Dedifferentiated amniotic fluid mesenchymal stem cell (primary cell): ENCODE measurements at regions not wholly inside any gene's neighbourhood (a gene's known extent, or its start where the extent isn't known, plus 50 kb on each side); places are given as distances from the start of the nearest gene placed in this dataset.
A peak's percentile ranks its signal among the peaks of the same experiment; 100 is the strongest.

Experiments used
- DNase-seq: peaks from one replicate; pipeline ENCODE4 v3.0.0-alpha.2; 2016; ENCODE audit errors: extremely low spot score

GRCh38 chr14:26766726-26767125, 168.9 kb upstream of the NOVA1 start:
- no peak for DNase-seq

- DNase-seq, result no peak
These were observed 176.2 kb upstream of the NOVA1 start for GRCh38 chr14:26773906-26774593.

- DNase-seq, result no peak
These were observed 178.1 kb upstream of the NOVA1 start for GRCh38 chr14:26775765-26776563.

GRCh38 chr14:26791117-26791806, 193.4 kb upstream of the NOVA1 start:
- DNase-seq, result no peak

- no peak for DNase-seq
These were observed 196.9 kb upstream of the NOVA1 start for GRCh38 chr14:26794731-26795130.

GRCh38 chr14:26808407-26808806, 210.6 kb upstream of the NOVA1 start:
- DNase-seq, result no peak

GRCh38 chr14:26810631-26811030, 212.8 kb upstream of the NOVA1 start:
- no peak for DNase-seq

- peak; percentile 15 for DNase-seq
These were observed 214.0 kb upstream of the NOVA1 start for GRCh38 chr14:26811756-26812305.

GRCh38 chr14:26820138-26820537, 222.3 kb upstream of the NOVA1 start:
- DNase-seq, result no peak

- DNase-seq, result no peak
These were observed 222.7 kb upstream of the NOVA1 start for GRCh38 chr14:26820572-26820971.

- no peak for DNase-seq
These were observed 230.9 kb upstream of the NOVA1 start for GRCh38 chr14:26828741-26829140.

GRCh38 chr14:26833621-26834176, 235.9 kb upstream of the NOVA1 start:
- DNase-seq, result no peak

GRCh38 chr14:26835979-26836570, 238.2 kb upstream of the NOVA1 start:
- no peak for DNase-seq

- DNase-seq, result no peak
These were observed 241.6 kb upstream of the NOVA1 start for GRCh38 chr14:26839481-26839880.

GRCh38 chr14:26841326-26841725, 243.5 kb upstream of the NOVA1 start:
- DNase-seq, result no peak

GRCh38 chr14:26841920-26842741, 244.3 kb upstream of the NOVA1 start:
- DNase-seq, result peak; percentile 98

- DNase-seq, result no peak
These were observed 247.5 kb upstream of the NOVA1 start for GRCh38 chr14:26845151-26845818.

- no peak for DNase-seq
These were observed 248.6 kb upstream of the NOVA1 start for GRCh38 chr14:26846388-26846787.

GRCh38 chr14:26849514-26849913, 251.7 kb upstream of the NOVA1 start:
- no peak for DNase-seq

GRCh38 chr14:26851793-26852192, 254.0 kb upstream of the NOVA1 start:
- DNase-seq, result no peak
